ENCODE measurements at regions not wholly inside any gene's neighbourhood (a gene's known extent, or its start where the extent isn't known, plus 50 kb on each side); places are given as distances from the start of the nearest gene placed in this dataset.

DNA sequence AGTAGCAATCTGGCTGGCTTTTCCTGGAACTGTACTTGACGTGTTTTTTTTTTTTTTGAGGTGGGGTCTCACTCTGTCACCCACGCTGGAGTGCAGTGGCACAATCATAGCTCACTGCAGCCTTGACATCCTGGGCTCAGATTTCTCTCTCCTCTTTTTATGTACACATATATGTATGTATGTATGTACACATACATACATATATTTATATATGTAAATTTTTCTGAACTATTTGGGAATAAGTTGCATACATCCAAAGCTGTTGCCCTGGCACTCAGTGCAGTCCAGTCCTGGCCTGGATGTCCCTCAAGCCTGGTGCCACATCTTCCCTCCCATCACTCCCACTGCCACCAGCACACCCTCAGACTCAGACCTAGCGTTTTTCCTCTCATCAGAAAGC is 89.0 kb upstream of the SHISA3 start:
- BruUV-seq (replicated peaks): no TSS peak
- in situ Hi-C loops (cut with MboI): no loop called here

DNA sequence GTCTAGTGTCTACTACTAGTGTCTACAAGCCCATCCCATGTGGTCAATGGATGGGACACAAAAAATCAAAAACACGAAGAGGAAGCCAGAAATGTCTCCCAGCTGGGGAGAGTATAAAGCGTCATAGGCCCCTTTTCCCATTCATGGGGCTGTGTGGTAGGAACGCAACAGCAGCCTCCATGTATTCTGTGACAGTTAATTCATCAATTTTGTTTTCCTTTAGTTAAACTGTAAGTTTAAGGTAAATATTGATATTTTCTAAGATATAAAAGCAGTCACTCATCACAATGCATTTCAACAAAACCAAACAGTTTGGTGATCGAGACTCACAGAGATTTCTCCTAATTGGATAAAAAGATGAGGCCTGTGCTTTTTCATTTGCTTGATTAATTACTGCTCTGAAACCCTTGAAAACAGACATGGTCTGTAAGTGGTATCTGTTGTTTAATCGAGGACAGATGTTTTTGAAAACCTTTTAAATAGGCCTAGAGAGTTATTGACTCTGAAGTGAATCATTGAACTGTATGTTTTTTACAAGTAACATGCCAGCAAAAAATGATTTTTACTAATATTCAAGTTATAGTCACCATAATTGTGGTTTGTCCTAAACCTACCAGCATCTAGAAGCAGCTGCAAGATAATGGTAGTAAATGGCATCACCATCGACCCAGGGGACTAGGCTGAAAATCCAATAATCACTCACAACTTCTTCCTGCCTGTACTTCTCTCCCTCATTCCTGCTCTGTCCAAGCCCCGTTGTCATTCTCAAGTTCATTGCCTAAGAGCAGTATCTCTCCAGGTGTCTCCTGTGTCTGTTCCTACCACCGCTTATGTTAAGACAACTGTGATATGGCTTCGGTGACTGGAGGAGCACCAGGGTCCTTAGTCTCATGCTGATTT is 87.7 kb upstream of the SHISA3 start:
- no TSS peak for BruUV-seq (replicated peaks)
- no peaks in the 10 kb centered on the region; the same call in 1 of the 3 replicates for H3K9me3 ChIP-seq (replicated peaks; ENCODE audit: control insufficient read depth, insufficient read depth, low read length)
- no peak for DNase-seq (ENCODE audit: low read depth, low spot score)
- ChIA-PET CTCF (no interaction called here), POLR2A (no interaction called here), RAD21 (ENCODE audit: unreplicated experiment) (no interaction called here), SMC1A (ENCODE audit: uncharacterized antibody, unreplicated experiment) (no interaction called here)
- H3K4me1 ChIP-seq (ENCODE audit: control insufficient read depth, insufficient read depth, low read length): no peaks in the 10 kb centered on the region
- no peak overlapping the region for H3K4me3 ChIP-seq
- intact Hi-C loops (cut with micrococcal nuclease; ENCODE audit: unreplicated experiment) (no loop called here), in situ Hi-C loops (cut with MboI) (no loop called here)
- ATAC-seq: no peak
- no peaks in the 10 kb centered on the region for H4K20me1 ChIP-seq (ENCODE audit: control insufficient read depth, insufficient read depth)
- no peak overlapping the region for H3K4me2 ChIP-seq (ENCODE audit: control insufficient read depth, insufficient read depth)
- H3K36me3 ChIP-seq (ENCODE audit: control insufficient read depth in 2 of 2, insufficient read depth in 2 of 2, low read length in 1 of 2): no peaks in the 10 kb centered on the region
- H3K79me2 ChIP-seq (ENCODE audit: control insufficient read depth, insufficient read depth, low read length): no peaks in the 10 kb centered on the region
- no peak overlapping the region for H3K9ac ChIP-seq (ENCODE audit: control insufficient read depth, insufficient read depth, low read length)
- no peak overlapping the region for H2AFZ ChIP-seq (ENCODE audit: control insufficient read depth, low read depth, low read length)
- WGBS (ENCODE audit: insufficient coverage, insufficient replicate concordance, low lambda C conversion rate, missing lambda C conversion rate): 67% methylated on average over 9 of the region's 9 CpGs
- FAIRE-seq: no peak
- H3K27ac ChIP-seq (ENCODE audit: control insufficient read depth, insufficient read depth): no peak overlapping the region
- no peaks in the 10 kb centered on the region for H3K27me3 ChIP-seq (replicated peaks in 1 of 2; ENCODE audit: control insufficient read depth in 2 of 2, insufficient read depth in 2 of 2, low read length in 1 of 2)
- TF ChIP-seq BHLHE40 (IDR thresholded peaks at IDR 0.05; ENCODE audit: borderline replicate concordance in 1 of 2, low read depth in 2 of 2, low read length in 1 of 2): no peak
- TF ChIP-seq, protein P1, sequence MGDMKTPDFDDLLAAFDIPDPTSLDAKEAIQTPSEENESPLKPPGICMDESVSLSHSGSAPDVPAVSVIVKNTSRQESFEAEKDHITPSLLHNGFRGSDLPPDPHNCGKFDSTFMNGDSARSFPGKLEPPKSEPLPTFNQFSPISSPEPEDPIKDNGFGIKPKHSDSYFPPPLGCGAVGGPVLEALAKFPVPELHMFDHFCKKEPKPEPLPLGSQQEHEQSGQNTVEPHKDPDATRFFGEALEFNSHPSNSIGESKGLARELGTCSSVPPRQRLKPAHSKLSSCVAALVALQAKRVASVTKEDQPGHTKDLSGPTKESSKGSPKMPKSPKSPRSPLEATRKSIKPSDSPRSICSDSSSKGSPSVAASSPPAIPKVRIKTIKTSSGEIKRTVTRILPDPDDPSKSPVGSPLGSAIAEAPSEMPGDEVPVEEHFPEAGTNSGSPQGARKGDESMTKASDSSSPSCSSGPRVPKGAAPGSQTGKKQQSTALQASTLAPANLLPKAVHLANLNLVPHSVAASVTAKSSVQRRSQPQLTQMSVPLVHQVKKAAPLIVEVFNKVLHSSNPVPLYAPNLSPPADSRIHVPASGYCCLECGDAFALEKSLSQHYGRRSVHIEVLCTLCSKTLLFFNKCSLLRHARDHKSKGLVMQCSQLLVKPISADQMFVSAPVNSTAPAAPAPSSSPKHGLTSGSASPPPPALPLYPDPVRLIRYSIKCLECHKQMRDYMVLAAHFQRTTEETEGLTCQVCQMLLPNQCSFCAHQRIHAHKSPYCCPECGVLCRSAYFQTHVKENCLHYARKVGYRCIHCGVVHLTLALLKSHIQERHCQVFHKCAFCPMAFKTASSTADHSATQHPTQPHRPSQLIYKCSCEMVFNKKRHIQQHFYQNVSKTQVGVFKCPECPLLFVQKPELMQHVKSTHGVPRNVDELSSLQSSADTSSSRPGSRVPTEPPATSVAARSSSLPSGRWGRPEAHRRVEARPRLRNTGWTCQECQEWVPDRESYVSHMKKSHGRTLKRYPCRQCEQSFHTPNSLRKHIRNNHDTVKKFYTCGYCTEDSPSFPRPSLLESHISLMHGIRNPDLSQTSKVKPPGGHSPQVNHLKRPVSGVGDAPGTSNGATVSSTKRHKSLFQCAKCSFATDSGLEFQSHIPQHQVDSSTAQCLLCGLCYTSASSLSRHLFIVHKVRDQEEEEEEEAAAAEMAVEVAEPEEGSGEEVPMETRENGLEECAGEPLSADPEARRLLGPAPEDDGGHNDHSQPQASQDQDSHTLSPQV (IDR thresholded peaks at IDR 0.05): no peak
- no peak for TF ChIP-seq MYC (IDR thresholded peaks at IDR 0.05; ENCODE audit: insufficient read depth, insufficient read length, insufficient replicate concordance, low read length, severe bottlenecking)
- TF ChIP-seq, protein P2, sequence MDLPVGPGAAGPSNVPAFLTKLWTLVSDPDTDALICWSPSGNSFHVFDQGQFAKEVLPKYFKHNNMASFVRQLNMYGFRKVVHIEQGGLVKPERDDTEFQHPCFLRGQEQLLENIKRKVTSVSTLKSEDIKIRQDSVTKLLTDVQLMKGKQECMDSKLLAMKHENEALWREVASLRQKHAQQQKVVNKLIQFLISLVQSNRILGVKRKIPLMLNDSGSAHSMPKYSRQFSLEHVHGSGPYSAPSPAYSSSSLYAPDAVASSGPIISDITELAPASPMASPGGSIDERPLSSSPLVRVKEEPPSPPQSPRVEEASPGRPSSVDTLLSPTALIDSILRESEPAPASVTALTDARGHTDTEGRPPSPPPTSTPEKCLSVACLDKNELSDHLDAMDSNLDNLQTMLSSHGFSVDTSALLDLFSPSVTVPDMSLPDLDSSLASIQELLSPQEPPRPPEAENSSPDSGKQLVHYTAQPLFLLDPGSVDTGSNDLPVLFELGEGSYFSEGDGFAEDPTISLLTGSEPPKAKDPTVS (IDR thresholded peaks at IDR 0.05; ENCODE audit: low read depth, low read length): no peak

More for the DNA sequence above, 89.0 kb upstream of the SHISA3 start:
- ATAC-seq (no peak), FAIRE-seq (no peak), DNase-seq (ENCODE audit: low read depth, low spot score) (no peak)
- ChIA-PET CTCF (no interaction called here), RAD21 (ENCODE audit: unreplicated experiment) (no interaction called here), SMC1A (ENCODE audit: uncharacterized antibody, unreplicated experiment) (interaction anchor here (1.7 kb wide), 1 partner anchor 14 kb away, joined by 3 read pairs; no protein-coding TSS in a partner anchor), POLR2A (no interaction called here)
- no peak overlapping the region for H3K27ac ChIP-seq (ENCODE audit: control insufficient read depth, insufficient read depth)
- TF ChIP-seq KAT2A (conservative IDR thresholded peaks at IDR 0.05; ENCODE audit: control insufficient read depth, low read depth, low read length) (no peak), NR2F1 (conservative IDR thresholded peaks at IDR 0.05) (no peak), PML (IDR thresholded peaks at IDR 0.05; ENCODE audit: low read length) (no peak)
- no peaks in the 10 kb centered on the region for H4K20me1 ChIP-seq (ENCODE audit: control insufficient read depth, insufficient read depth)
- H3K4me1 ChIP-seq (ENCODE audit: control insufficient read depth, insufficient read depth, low read length): no peaks in the 10 kb centered on the region
- no peak overlapping the region for H3K4me3 ChIP-seq
- no peaks in the 10 kb centered on the region for H3K79me2 ChIP-seq (ENCODE audit: control insufficient read depth, insufficient read depth, low read length)
- 42% methylated on average over 3 of the region's 3 CpGs for WGBS (ENCODE audit: insufficient coverage, insufficient replicate concordance, low lambda C conversion rate, missing lambda C conversion rate)
- intact Hi-C loops (cut with micrococcal nuclease; ENCODE audit: unreplicated experiment): no loop called here
- H3K9ac ChIP-seq (ENCODE audit: control insufficient read depth, insufficient read depth, low read length): no peak overlapping the region
- H3K27me3 ChIP-seq (replicated peaks in 1 of 2; ENCODE audit: control insufficient read depth in 2 of 2, insufficient read depth in 2 of 2, low read length in 1 of 2): no peaks in the 10 kb centered on the region
- no peak overlapping the region for H2AFZ ChIP-seq (ENCODE audit: control insufficient read depth, low read depth, low read length)
- no peaks in the 10 kb centered on the region; the same call in 2 of the 3 replicates for H3K9me3 ChIP-seq (replicated peaks; ENCODE audit: control insufficient read depth, insufficient read depth, low read length)
- no peaks in the 10 kb centered on the region for H3K36me3 ChIP-seq (ENCODE audit: control insufficient read depth in 2 of 2, insufficient read depth in 2 of 2, low read length in 1 of 2)
- H3K4me2 ChIP-seq (ENCODE audit: control insufficient read depth, insufficient read depth): no peak overlapping the region
